Liver (tissue), 3 donors: ENCODE measurements at regions not wholly inside any gene's neighbourhood (a gene's known extent, or its start where the extent isn't known, plus 50 kb on each side); places are given as distances from the start of the nearest gene placed in this dataset.

Experiments used
- CTCF ChIP-seq: fragments of 150-350 bp; IDR thresholded peaks from 2 replicates; pipeline ENCODE4 v1.5.1; 2017; ENCODE audit warnings: improper control_type of control experiment, low read depth, low read length; ENCODE audit not compliant: missing input control
- RAD21 ChIP-seq, 2 donors: IDR thresholded peaks; 2 replicates each; pipeline ENCODE4 v1.6.1; 2016; ENCODE audit warnings: antibody characterized with exemption in 2 of 2, mild to moderate bottlenecking in 2 of 2
- REST ChIP-seq: IDR thresholded peaks from 2 replicates; pipeline ENCODE4 v1.6.1; 2016; ENCODE audit warnings: antibody characterized with exemption, mild to moderate bottlenecking
- ZBTB33 ChIP-seq: IDR thresholded peaks from 2 replicates; pipeline ENCODE4 v1.6.1; 2016; ENCODE audit warnings: antibody characterized with exemption
- donor health status: healthy.
- donor health status: healthy.

- TF ChIP-seq CTCF, result no peak
- peak; percentile 10 to 33 for TF ChIP-seq RAD21 (IDR thresholded peaks at IDR 0.05)
- TF ChIP-seq REST, result no peak
- TF ChIP-seq ZBTB33, result no peak
Observed at GRCh38 chrX:7252013-7252610, 104.2 kb upstream of the PUDP start.
